ENCODE measurements at regions not wholly inside any gene's neighbourhood (a gene's known extent, or its start where the extent isn't known, plus 50 kb on each side); places are given as distances from the start of the nearest gene placed in this dataset.

GRCh38 chr9:28423255-28423654, 850.0 kb upstream of the C9orf72 start:
- Histone ChIP-seq H3K9me3 (ENCODE audit: low read length) (no peaks in the 10 kb centered on the region), H2AFZ (ENCODE audit: low read length) (no peak overlapping the region), H3K27me3 (ENCODE audit: control insufficient read depth in 1 of 2, insufficient read depth in 2 of 2, low read length in 2 of 2) (no peaks in the 10 kb centered on the region), H3K4me3 (replicated peaks in 1 of 3; ENCODE audit: insufficient read depth in 1 of 3, low read depth in 2 of 3, low read length in 3 of 3) (no peak overlapping the region), H3K36me3 (replicated peaks in 1 of 2; ENCODE audit: control insufficient read depth in 1 of 2, insufficient read depth in 2 of 2, low read length in 2 of 2) (no peaks in the 10 kb centered on the region), H3K9ac (ENCODE audit: insufficient read depth, low read depth, low read length) (no peak overlapping the region), H3K79me2 (ENCODE audit: insufficient read depth, low read length) (no peaks in the 10 kb centered on the region), H4K20me1 (ENCODE audit: insufficient read depth, low read length) (no peaks in the 10 kb centered on the region), H3K4me2 (ENCODE audit: low read depth, low read length) (no peak overlapping the region), H3K27ac (ENCODE audit: extremely low read length, insufficient read depth, low read length) (no peak overlapping the region), H3K4me1 (ENCODE audit: insufficient read depth, low read length) (no peaks in the 10 kb centered on the region)
- BruUV-seq (replicated peaks), result no TSS peak
- in situ Hi-C loops (cut with HindIII; ENCODE audit: extremely low pct_ligation_motif_present, low pct_unique_long_range_greater_than_20kb), result no loop called here
- WGBS (ENCODE audit: low lambda C conversion rate), result 0% methylated on average over 1 of the region's 1 CpG
- DNase-seq (ENCODE audit: low spot score), result no peak
- TF ChIP-seq KAT7 (CRISPR knock-in tag; IDR thresholded peaks at IDR 0.05; ENCODE audit: borderline replicate concordance), result no peak
- no peak for TF ChIP-seq ATF7 (IDR thresholded peaks at IDR 0.05)
- no peak for TF ChIP-seq ATF7 (CRISPR knock-in tag; IDR thresholded peaks at IDR 0.05)
- no peak for TF ChIP-seq PCBP2 (optimal IDR thresholded peaks at IDR 0.05; ENCODE audit: low read depth, low read length, poor library complexity, severe bottlenecking)
- TF ChIP-seq HNF1B (CRISPR knock-in tag; IDR thresholded peaks at IDR 0.05), result no peak
- no peak for TF ChIP-seq SIX4 (CRISPR knock-in tag; IDR thresholded peaks at IDR 0.05)
- no peak for TF ChIP-seq ZNF816 (CRISPR knock-in tag; IDR thresholded peaks at IDR 0.05; ENCODE audit: borderline replicate concordance)
- TF ChIP-seq CSRNP2 (CRISPR knock-in tag; conservative IDR thresholded peaks at IDR 0.05; ENCODE audit: low read depth), result no peak
- TF ChIP-seq ZBTB3 (CRISPR knock-in tag; IDR thresholded peaks at IDR 0.05; ENCODE audit: borderline replicate concordance, low read depth), result no peak
- no peak for TF ChIP-seq IKZF4 (CRISPR knock-in tag; IDR thresholded peaks at IDR 0.05; ENCODE audit: borderline replicate concordance, low read depth, not compliant biosample characterization)
- intact Hi-C loops (cut with micrococcal nuclease; ENCODE audit: unreplicated experiment), result no loop called here
- no peak for FAIRE-seq
- CTCF ChIA-PET (ENCODE audit: low intra/inter-chr PET ratio, low total read pairs), result no interaction called here
- no peak for ATAC-seq
- POLR2A ChIA-PET, result no interaction called here
